ENCODE measurements at regions not wholly inside any gene's neighbourhood (a gene's known extent, or its start where the extent isn't known, plus 50 kb on each side); places are given as distances from the start of the nearest gene placed in this dataset.

- Histone ChIP-seq H3K9ac (ENCODE audit: insufficient read depth, low read depth, low read length) (no peak overlapping the region), H3K4me1 (ENCODE audit: insufficient read depth, low read length) (no peaks in the 10 kb centered on the region), H4K20me1 (ENCODE audit: insufficient read depth, low read length) (no peaks in the 10 kb centered on the region), H3K27me3 (ENCODE audit: control insufficient read depth in 1 of 2, insufficient read depth in 2 of 2, low read length in 2 of 2) (no peaks in the 10 kb centered on the region), H3K36me3 (replicated peaks in 1 of 2; ENCODE audit: control insufficient read depth in 1 of 2, insufficient read depth in 2 of 2, low read length in 2 of 2) (no peaks in the 10 kb centered on the region), H3K9me3 (ENCODE audit: low read length) (peaks cover 18% of the 10 kb centered on the region; the same call in 1 of the 2 replicates), H3K27ac (ENCODE audit: extremely low read length, insufficient read depth, low read length) (no peak overlapping the region), H3K4me3 (replicated peaks in 1 of 3; ENCODE audit: insufficient read depth in 1 of 3, low read depth in 2 of 3, low read length in 3 of 3) (no peak overlapping the region), H3K79me2 (ENCODE audit: insufficient read depth, low read length) (no peaks in the 10 kb centered on the region), H2AFZ (ENCODE audit: low read length) (no peak overlapping the region), H3K4me2 (ENCODE audit: low read depth, low read length) (no peak overlapping the region)
- intact Hi-C loops (cut with micrococcal nuclease; ENCODE audit: unreplicated experiment) (no loop called here), in situ Hi-C loops (cut with HindIII; ENCODE audit: extremely low pct_ligation_motif_present, low pct_unique_long_range_greater_than_20kb) (no loop called here)
- DNase-seq (ENCODE audit: low spot score) (no peak), ATAC-seq (no peak), FAIRE-seq (no peak)
- ChIA-PET POLR2A (no interaction called here), CTCF (ENCODE audit: low intra/inter-chr PET ratio, low total read pairs) (no interaction called here)
- no TSS peak for BruUV-seq (replicated peaks)
- TF ChIP-seq PAF1 (CRISPR knock-in tag; IDR thresholded peaks at IDR 0.05) (no peak), ZC3H13 (CRISPR knock-in tag; IDR thresholded peaks at IDR 0.05) (no peak), TFE3 (CRISPR knock-in tag; IDR thresholded peaks at IDR 0.05) (no peak)
- 2% methylated on average over 2 of the region's 2 CpGs for WGBS (ENCODE audit: low lambda C conversion rate)
These were observed 53.0 kb upstream of the NAMPT start for GRCh38 chr7:106337754-106338153.

- H4K20me1 ChIP-seq (ENCODE audit: insufficient read depth, low read length) = no peaks in the 10 kb centered on the region
- no peak overlapping the region for H2AFZ ChIP-seq (ENCODE audit: low read length)
- H3K4me2 ChIP-seq (ENCODE audit: low read depth, low read length) = no peak overlapping the region
- intact Hi-C loops (cut with micrococcal nuclease; ENCODE audit: unreplicated experiment) = no loop called here
- no peaks in the 10 kb centered on the region for H3K79me2 ChIP-seq (ENCODE audit: insufficient read depth, low read length)
- 0 out of 2 replicates have a peak, but pooled peaks cover 4% of the 10 kb centered on the region for H3K9me3 ChIP-seq (ENCODE audit: low read length)
- no peak overlapping the region for H3K4me3 ChIP-seq (replicated peaks in 1 of 3; ENCODE audit: insufficient read depth in 1 of 3, low read depth in 2 of 3, low read length in 3 of 3)
- in situ Hi-C loops (cut with HindIII; ENCODE audit: extremely low pct_ligation_motif_present, low pct_unique_long_range_greater_than_20kb) = no loop called here
- no peak for DNase-seq (ENCODE audit: low spot score)
- ChIA-PET CTCF (ENCODE audit: low intra/inter-chr PET ratio, low total read pairs) (no interaction called here), POLR2A (no interaction called here)
- no peak for FAIRE-seq
- BruUV-seq (replicated peaks) = no TSS peak
- no peak overlapping the region for H3K9ac ChIP-seq (ENCODE audit: insufficient read depth, low read depth, low read length)
- H3K36me3 ChIP-seq (replicated peaks in 1 of 2; ENCODE audit: control insufficient read depth in 1 of 2, insufficient read depth in 2 of 2, low read length in 2 of 2) = no peaks in the 10 kb centered on the region
- no peaks in the 10 kb centered on the region for H3K4me1 ChIP-seq (ENCODE audit: insufficient read depth, low read length)
- H3K27me3 ChIP-seq (ENCODE audit: control insufficient read depth in 1 of 2, insufficient read depth in 2 of 2, low read length in 2 of 2) = no peaks in the 10 kb centered on the region; a peak in 1 of 5 replicates
- ATAC-seq = no peak
- H3K27ac ChIP-seq (ENCODE audit: extremely low read length, insufficient read depth, low read length) = no peak overlapping the region
- no peak for TF ChIP-seq AFF4 (CRISPR knock-in tag; IDR thresholded peaks at IDR 0.05)
- TF ChIP-seq ZBTB38 (CRISPR knock-in tag; IDR thresholded peaks at IDR 0.05) = no peak
- no peak for TF ChIP-seq HDAC2 (CRISPR knock-in tag; IDR thresholded peaks at IDR 0.05)
- TF ChIP-seq KDM2A (CRISPR knock-in tag; IDR thresholded peaks at IDR 0.05; ENCODE audit: borderline replicate concordance, low read depth) = no peak
- no peak for TF ChIP-seq ZNF773 (CRISPR knock-in tag; IDR thresholded peaks at IDR 0.05; ENCODE audit: borderline replicate concordance)
- no peak for TF ChIP-seq HNRNPK (IDR thresholded peaks at IDR 0.05; ENCODE audit: low read depth, low read length, poor library complexity, severe bottlenecking)
- no peak for TF ChIP-seq DPF2 (CRISPR knock-in tag; IDR thresholded peaks at IDR 0.05; ENCODE audit: borderline replicate concordance, low read depth)
- no peak for TF ChIP-seq CEBPB (IDR thresholded peaks at IDR 0.05; ENCODE audit: borderline replicate concordance, low read depth, low read length)
- TF ChIP-seq NR2F6 (IDR thresholded peaks at IDR 0.05) = no peak
- no peak for TF ChIP-seq NR2F6 (CRISPR knock-in tag; IDR thresholded peaks at IDR 0.05)
- no peak for TF ChIP-seq ZNF619 (CRISPR knock-in tag; IDR thresholded peaks at IDR 0.05)
- no peak for TF ChIP-seq ZNF703 (CRISPR knock-in tag; IDR thresholded peaks at IDR 0.05; ENCODE audit: borderline replicate concordance)
- TF ChIP-seq KAT7 (CRISPR knock-in tag; IDR thresholded peaks at IDR 0.05; ENCODE audit: borderline replicate concordance) = no peak
These were observed 51.0 kb upstream of the NAMPT start for GRCh38 chr7:106335814-106336213.

Data from HepG2 (cell line).